Lung (tissue), 11 donors: ENCODE measurements at regions not wholly inside any gene's neighbourhood (a gene's known extent, or its start where the extent isn't known, plus 50 kb on each side); places are given as distances from the start of the nearest gene placed in this dataset.

ENCODE experiments used
- ATAC-seq: fragments of 200-7000 bp; cut with Tn5 transposase; one replicate; pipeline ENCODE4 v1.9.1; 2020; ENCODE audit warnings: moderate number of reproducible peaks; ENCODE audit not compliant: insufficient read depth, low FRiP score
- DNase-seq, 3 donors: peaks; one replicate each; pipeline ENCODE4 v3.0.0-alpha.2; 2013 to 2017
- H3K27ac ChIP-seq, 2 donors: one replicate each; pipeline ENCODE4 v1.5.1; 2013; ENCODE audit warnings: mild to moderate bottlenecking in 2 of 2, moderate library complexity in 2 of 2, control low read depth in 1 of 2, inconsistent platforms in 1 of 2, low read depth in 1 of 2, low read length in 1 of 2
- H3K27me3 ChIP-seq, 3 donors: one replicate each; pipeline ENCODE4 v1.5.1; 2013; ENCODE audit warnings: low read length in 2 of 3; ENCODE audit not compliant: control insufficient read depth in 3 of 3, insufficient read depth in 3 of 3
- H3K36me3 ChIP-seq, 4 donors: one replicate each; pipeline ENCODE4 v1.5.1; 2013; ENCODE audit warnings: low read length in 4 of 4, mild to moderate bottlenecking in 1 of 4, moderate library complexity in 1 of 4; ENCODE audit not compliant: control insufficient read depth in 4 of 4, insufficient read depth in 4 of 4
- H3K4me1 ChIP-seq, 5 donors: one replicate each; pipeline ENCODE4 v1.5.1; 2013; ENCODE audit warnings: low read length in 5 of 5, mild to moderate bottlenecking in 2 of 5, moderate library complexity in 1 of 5; ENCODE audit not compliant: control insufficient read depth in 5 of 5, insufficient read depth in 5 of 5
- H3K4me3 ChIP-seq: one replicate; pipeline ENCODE4 v1.5.1; 2013; ENCODE audit warnings: mild to moderate bottlenecking, control low read depth, moderate library complexity
- H3K9ac ChIP-seq, 2 donors: one replicate each; pipeline ENCODE4 v1.5.1; 2013; ENCODE audit warnings: low read length in 2 of 2, control low read depth in 1 of 2; ENCODE audit not compliant: insufficient read depth in 1 of 2
- H3K9me3 ChIP-seq, 4 donors: one replicate each; pipeline ENCODE4 v1.5.1; 2013; ENCODE audit warnings: low read length in 3 of 4, mild to moderate bottlenecking in 1 of 4, moderate library complexity in 1 of 4; ENCODE audit not compliant: control insufficient read depth in 4 of 4, insufficient read depth in 3 of 4
- CTCF ChIP-seq: IDR thresholded peaks from 2 replicates; pipeline ENCODE4 v1.5.1; 2012; ENCODE audit warnings: mild to moderate bottlenecking; ENCODE audit errors: control extremely low read depth, extremely low read depth
- WGBS, 2 donors: extraction: QIAGEN DNeasy Blood & Tissue Kit; methylation state at CpG; one replicate each; pipeline ENCODE4 v1.1.7; 2013; 5-methylcytosine and 5-hydroxymethylcytosine counted together
- donor health status: control.
- donor health status: control.
- donor health status: Bipolar disorder and iron deficiency.
- donor health status: healthy.
- donor health status: DM: yes; HTN: yes; CAD: no.

GRCh38 chr18:77679869-77680268, 430.2 kb downstream of the GALR1 start:
- TF ChIP-seq CTCF: no peak
- 84 to 93% methylated on average over 3 of the region's 3 CpGs for WGBS, 2 donors
- Histone ChIP-seq H3K27me3 (no peaks in the 10 kb centered on the region), H3K4me3 (no peak overlapping the region), H3K27ac (no peak overlapping the region), H3K9ac (no peak overlapping the region), H3K36me3 (no peaks in the 10 kb centered on the region), H3K4me1 (peaks cover 0 to 2% (median 0%) of the 10 kb centered on the region in 5 donors), H3K9me3 (peaks cover 0 to 2% (median 0%) of the 10 kb centered on the region in 4 donors)
- ATAC-seq (no peak), DNase-seq (no peak)

- no peak for TF ChIP-seq CTCF
- Histone ChIP-seq H3K27me3 (peaks cover 0 to 2% (median 0%) of the 10 kb centered on the region in 3 donors), H3K9ac (no peak overlapping the region), H3K4me3 (no peak overlapping the region), H3K4me1 (no peaks in the 10 kb centered on the region), H3K36me3 (no peaks in the 10 kb centered on the region), H3K9me3 (no peaks in the 10 kb centered on the region), H3K27ac (no peak overlapping the region)
- no peak for DNase-seq
- no peak for ATAC-seq
- 76 to 87% methylated on average over 6 of the region's 6 CpGs for WGBS, 2 donors
Measured at GRCh38 chr18:77700051-77700450, 450.4 kb downstream of the GALR1 start.

GRCh38 chr18:77701977-77702376, 452.3 kb downstream of the GALR1 start:
- Histone ChIP-seq H3K4me3 (no peak overlapping the region), H3K4me1 (no peaks in the 10 kb centered on the region), H3K27ac (no peak overlapping the region), H3K27me3 (peaks cover 0 to 2% (median 0%) of the 10 kb centered on the region in 3 donors), H3K36me3 (no peaks in the 10 kb centered on the region), H3K9me3 (peaks cover 0 to 3% (median 0%) of the 10 kb centered on the region in 4 donors), H3K9ac (no peak overlapping the region)
- WGBS, 2 donors: 84 to 95% methylated on average over 1 of the region's 1 CpG
- TF ChIP-seq CTCF: no peak
- DNase-seq (no peak), ATAC-seq (no peak)

- DNase-seq (peak; percentile 18 to 37 (median 19)), ATAC-seq (no peak)
- no peak overlapping the region for H3K9ac ChIP-seq
- TF ChIP-seq CTCF: peak; percentile 4
- 26 to 30% methylated on average over 4 of the region's 4 CpGs for WGBS, 2 donors
- H3K27ac ChIP-seq: no peak overlapping the region
- peaks cover 0 to 3% (median 0%) of the 10 kb centered on the region in 4 donors for H3K9me3 ChIP-seq
- no peaks in the 10 kb centered on the region for H3K36me3 ChIP-seq
- H3K4me3 ChIP-seq: no peak overlapping the region
- H3K27me3 ChIP-seq: peaks cover 0 to 2% (median 0%) of the 10 kb centered on the region in 3 donors
- H3K4me1 ChIP-seq: no peaks in the 10 kb centered on the region
Measured at GRCh38 chr18:77702686-77703085, 453.0 kb downstream of the GALR1 start.
